ENCODE measurements at regions not wholly inside any gene's neighbourhood (a gene's known extent, or its start where the extent isn't known, plus 50 kb on each side); places are given as distances from the start of the nearest gene placed in this dataset.

- Histone ChIP-seq H3K9me3 (no peaks in the 10 kb centered on the region), H3K4me3 (no peak overlapping the region), H3K36me3 (no peaks in the 10 kb centered on the region), H3K4me1 (ENCODE audit: insufficient read depth) (no peaks in the 10 kb centered on the region), H3K27me3 (no peaks in the 10 kb centered on the region), H3K27ac (no peak overlapping the region)
- DNase-seq = no peak
- TF ChIP-seq, protein P1, sequence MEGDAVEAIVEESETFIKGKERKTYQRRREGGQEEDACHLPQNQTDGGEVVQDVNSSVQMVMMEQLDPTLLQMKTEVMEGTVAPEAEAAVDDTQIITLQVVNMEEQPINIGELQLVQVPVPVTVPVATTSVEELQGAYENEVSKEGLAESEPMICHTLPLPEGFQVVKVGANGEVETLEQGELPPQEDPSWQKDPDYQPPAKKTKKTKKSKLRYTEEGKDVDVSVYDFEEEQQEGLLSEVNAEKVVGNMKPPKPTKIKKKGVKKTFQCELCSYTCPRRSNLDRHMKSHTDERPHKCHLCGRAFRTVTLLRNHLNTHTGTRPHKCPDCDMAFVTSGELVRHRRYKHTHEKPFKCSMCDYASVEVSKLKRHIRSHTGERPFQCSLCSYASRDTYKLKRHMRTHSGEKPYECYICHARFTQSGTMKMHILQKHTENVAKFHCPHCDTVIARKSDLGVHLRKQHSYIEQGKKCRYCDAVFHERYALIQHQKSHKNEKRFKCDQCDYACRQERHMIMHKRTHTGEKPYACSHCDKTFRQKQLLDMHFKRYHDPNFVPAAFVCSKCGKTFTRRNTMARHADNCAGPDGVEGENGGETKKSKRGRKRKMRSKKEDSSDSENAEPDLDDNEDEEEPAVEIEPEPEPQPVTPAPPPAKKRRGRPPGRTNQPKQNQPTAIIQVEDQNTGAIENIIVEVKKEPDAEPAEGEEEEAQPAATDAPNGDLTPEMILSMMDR (IDR thresholded peaks at IDR 0.05) = no peak
- no peak for TF ChIP-seq POLR2A (IDR thresholded peaks at IDR 0.05)
- TF ChIP-seq EP300 (IDR thresholded peaks at IDR 0.05) = no peak
- intact Hi-C loops (cut with DNase I) = no loop called here
- WGBS, 3 donors = 87 to 94% (median 88%) methylated on average over 8 of the region's 8 CpGs
These were observed 50.2 kb upstream of the PLET1 start for GRCh38 chr11:112310848-112311247.

DNA sequence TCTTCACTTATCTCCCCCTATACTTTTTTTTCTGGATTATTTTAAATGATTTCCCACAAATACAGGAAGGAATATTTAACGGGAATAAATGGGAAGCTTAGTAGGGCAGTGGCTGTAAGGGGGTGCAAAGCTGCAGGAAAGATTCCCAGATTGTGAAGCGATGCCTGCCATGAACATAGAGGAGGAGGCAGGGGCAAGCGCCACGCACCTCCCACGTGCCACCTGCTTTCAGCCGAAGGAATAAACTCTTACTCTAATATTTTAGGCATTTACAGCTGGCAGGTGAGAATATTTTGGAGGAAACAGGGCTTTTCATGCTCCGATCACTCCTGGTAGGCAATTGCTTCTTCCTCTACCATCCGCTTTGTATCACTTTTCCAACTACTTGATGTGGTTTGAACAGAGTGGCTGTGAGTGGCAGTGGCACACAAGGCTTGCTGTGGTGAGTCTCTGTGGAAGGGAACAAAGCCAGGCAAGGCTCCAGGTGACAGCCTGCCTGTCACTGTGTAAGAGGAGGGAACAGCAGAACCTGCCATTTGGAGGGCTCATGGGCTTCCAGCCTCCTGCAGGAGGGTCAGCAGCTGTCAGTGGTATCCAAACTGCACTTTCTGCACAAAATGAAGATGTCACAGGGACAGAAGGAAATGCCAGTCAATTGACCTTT lies 54.5 kb upstream of the PLET1 start:
- Histone ChIP-seq H3K36me3 (no peaks in the 10 kb centered on the region), H3K4me3 (no peak overlapping the region), H3K4me1 (ENCODE audit: insufficient read depth) (no peaks in the 10 kb centered on the region), H3K27ac (no peak overlapping the region), H3K9me3 (no peaks in the 10 kb centered on the region), H3K27me3 (no peaks in the 10 kb centered on the region)
- WGBS, 3 donors = 79 to 81% (median 79%) methylated on average over 8 of the region's 8 CpGs
- TF ChIP-seq POLR2A (IDR thresholded peaks at IDR 0.05) = no peak
- no peak for TF ChIP-seq EP300 (IDR thresholded peaks at IDR 0.05)
- TF ChIP-seq, protein P1 (IDR thresholded peaks at IDR 0.05) = no peak
- no peak for DNase-seq
- intact Hi-C loops (cut with DNase I) = no loop called here

DNA sequence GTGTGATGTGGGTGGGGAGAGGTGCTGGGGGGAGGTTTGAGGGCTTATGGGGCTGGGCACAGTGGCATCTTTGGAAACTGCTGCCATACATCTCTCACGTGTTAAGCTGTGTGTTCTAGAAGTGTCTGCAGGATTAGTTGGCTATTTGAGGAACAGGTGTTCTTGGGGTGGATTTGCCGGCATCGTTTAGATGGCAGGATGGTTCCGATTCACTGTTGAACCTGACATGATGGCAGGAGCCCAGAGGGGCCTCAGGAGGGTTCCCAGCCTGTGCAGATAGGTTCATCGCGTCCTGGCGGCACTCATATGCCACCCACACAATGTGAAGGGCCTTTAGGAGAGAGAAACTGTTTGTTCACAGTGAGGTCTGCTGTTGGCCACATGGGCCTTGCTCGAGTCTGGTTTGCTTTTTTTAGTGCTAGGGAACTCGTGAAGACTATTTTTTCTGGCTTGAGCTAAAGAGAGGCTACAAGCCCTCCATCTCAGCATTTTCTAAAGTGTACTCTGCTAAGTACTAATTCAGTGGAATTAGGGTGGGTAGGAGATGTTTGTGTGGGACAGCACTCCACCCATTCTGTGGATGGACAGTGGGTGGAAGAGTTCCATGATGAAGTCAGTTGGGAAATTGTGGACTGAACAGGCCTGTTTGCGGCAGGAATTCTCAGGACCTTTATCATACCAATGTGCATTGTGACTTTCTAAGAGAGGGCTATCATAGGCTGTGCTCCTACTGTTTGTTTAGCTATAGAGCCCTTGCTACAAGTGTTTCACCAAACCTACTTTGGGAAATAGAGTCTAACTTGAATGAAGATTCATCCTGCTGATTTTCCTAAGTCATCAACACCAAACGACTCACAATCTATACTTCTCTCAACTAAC lies 55.4 kb upstream of the PLET1 start:
- intact Hi-C loops (cut with DNase I) = no loop called here
- no peak overlapping the region for H3K4me3 ChIP-seq
- no peak overlapping the region for H3K27ac ChIP-seq
- no peaks in the 10 kb centered on the region for H3K27me3 ChIP-seq
- H3K9me3 ChIP-seq = no peaks in the 10 kb centered on the region
- 76 to 87% (median 82%) methylated on average over 11 of the region's 11 CpGs for WGBS, 3 donors
- DNase-seq = no peak
- H3K4me1 ChIP-seq (ENCODE audit: insufficient read depth) = peaks cover 1% of the 10 kb centered on the region
- TF ChIP-seq, protein P1 (IDR thresholded peaks at IDR 0.05) = no peak
- no peak for TF ChIP-seq POLR2A (IDR thresholded peaks at IDR 0.05)
- no peak for TF ChIP-seq EP300 (IDR thresholded peaks at IDR 0.05)
- no peaks in the 10 kb centered on the region for H3K36me3 ChIP-seq

GRCh38 chr11:112316971-112317370 lies 56.3 kb upstream of the PLET1 start:
- no peak for DNase-seq
- Histone ChIP-seq H3K27me3 (no peaks in the 10 kb centered on the region), H3K4me3 (no peak overlapping the region), H3K36me3 (no peaks in the 10 kb centered on the region), H3K27ac (no peak overlapping the region), H3K4me1 (ENCODE audit: insufficient read depth) (peaks cover 1% of the 10 kb centered on the region), H3K9me3 (no peaks in the 10 kb centered on the region)
- intact Hi-C loops (cut with DNase I) = no loop called here
- 57 to 64% (median 63%) methylated on average over 4 of the region's 4 CpGs for WGBS, 3 donors
- TF ChIP-seq, protein P1 (IDR thresholded peaks at IDR 0.05) = no peak
- TF ChIP-seq POLR2A (IDR thresholded peaks at IDR 0.05) (no peak), EP300 (IDR thresholded peaks at IDR 0.05) (no peak)

Data from ovary (tissue), 7 donors.